Osteocyte (in vitro differentiated cells): ENCODE measurements at regions not wholly inside any gene's neighbourhood (a gene's known extent, or its start where the extent isn't known, plus 50 kb on each side); places are given as distances from the start of the nearest gene placed in this dataset.
A peak's percentile ranks its signal among the peaks of the same experiment; 100 is the strongest.
"Not testable (repeated sequence)": the region's sequence is repeated elsewhere in the genome, so short reads cannot be mapped to it uniquely, and the experiment has no call there.

Experiments used
- DNase-seq: peaks from one replicate; pipeline ENCODE4 v3.0.0; 2021; ENCODE audit warnings: mixed read lengths; ENCODE audit not compliant: unreplicated experiment; ENCODE audit errors: extremely low spot score
- H3K27ac Mint-ChIP-seq: one replicate; pipeline ENCODE4 v1.8.0; 2021; ENCODE audit warnings: mild to moderate bottlenecking, mixed read lengths; ENCODE audit not compliant: unreplicated experiment
- H3K27me3 Mint-ChIP-seq: one replicate; pipeline ENCODE4 v1.8.0; 2021; ENCODE audit warnings: mixed read lengths; ENCODE audit not compliant: unreplicated experiment
- H3K36me3 Mint-ChIP-seq: one replicate; pipeline ENCODE4 v1.8.0; 2021; ENCODE audit warnings: mixed read lengths; ENCODE audit not compliant: unreplicated experiment
- H3K4me1 Mint-ChIP-seq: one replicate; pipeline ENCODE4 v1.8.0; 2021; ENCODE audit warnings: mixed read lengths; ENCODE audit not compliant: unreplicated experiment
- H3K4me3 Mint-ChIP-seq: one replicate; pipeline ENCODE4 v1.8.0; 2021; ENCODE audit warnings: mild to moderate bottlenecking, moderate library complexity, mixed read lengths; ENCODE audit not compliant: unreplicated experiment
- H3K9me3 Mint-ChIP-seq: one replicate; pipeline ENCODE4 v1.8.0; 2021; ENCODE audit warnings: mixed read lengths; ENCODE audit not compliant: unreplicated experiment
- TF ChIP-seq, protein P1 (sequence below): fragments of 200-600 bp; sonication (generic); IDR thresholded peaks from 2 replicates; pipeline ENCODE4 v1.5.0; 2021; ENCODE audit warnings: antibody characterized with exemption, mild to moderate bottlenecking, moderate library complexity

DNA sequence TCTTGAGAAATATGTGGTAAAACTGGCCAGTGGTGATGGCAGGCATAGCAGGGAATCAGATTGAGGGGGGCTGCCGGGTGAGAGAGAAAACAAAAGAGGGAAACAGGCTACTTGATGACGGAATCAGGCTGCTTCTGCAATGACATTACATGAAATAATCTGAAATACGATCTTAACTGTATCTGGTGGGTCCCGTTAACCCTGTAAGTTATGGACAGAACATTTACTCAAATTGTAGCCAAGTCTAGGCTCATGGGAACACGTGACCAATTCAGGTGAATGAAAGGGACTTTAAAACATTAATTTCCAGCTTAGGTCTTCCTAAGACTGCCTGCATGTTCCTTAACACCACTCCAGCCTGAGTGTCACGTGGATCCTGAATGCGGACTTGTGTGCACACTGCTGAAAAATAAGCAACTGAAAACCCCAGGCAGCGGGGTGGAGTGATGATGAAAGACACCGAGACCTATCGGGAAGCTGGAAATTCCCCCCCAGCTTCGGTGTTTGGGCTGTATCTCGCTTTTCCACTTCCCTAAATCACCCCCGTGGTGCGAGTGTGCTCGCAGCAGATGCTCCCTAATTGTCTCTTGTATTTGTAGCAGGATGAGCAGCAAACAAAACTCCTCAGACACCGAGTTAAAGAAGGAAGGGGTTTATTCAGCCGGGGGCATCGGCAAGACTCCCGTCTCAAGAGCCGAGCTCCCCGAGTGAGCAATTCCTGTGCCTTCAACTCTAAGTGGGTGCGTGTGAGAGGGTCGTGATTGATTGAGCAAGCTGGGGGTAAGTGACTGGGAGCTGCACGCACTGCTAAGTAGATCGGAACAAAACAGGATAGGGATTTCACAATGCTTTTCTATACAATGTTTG lies 145.0 kb upstream of the GRK3 start:
- H3K9me3 Mint-ChIP-seq, result no peaks in the 10 kb centered on the region
- H3K27me3 Mint-ChIP-seq, result peaks cover 79% of the 10 kb centered on the region
- TF ChIP-seq, protein P1, sequence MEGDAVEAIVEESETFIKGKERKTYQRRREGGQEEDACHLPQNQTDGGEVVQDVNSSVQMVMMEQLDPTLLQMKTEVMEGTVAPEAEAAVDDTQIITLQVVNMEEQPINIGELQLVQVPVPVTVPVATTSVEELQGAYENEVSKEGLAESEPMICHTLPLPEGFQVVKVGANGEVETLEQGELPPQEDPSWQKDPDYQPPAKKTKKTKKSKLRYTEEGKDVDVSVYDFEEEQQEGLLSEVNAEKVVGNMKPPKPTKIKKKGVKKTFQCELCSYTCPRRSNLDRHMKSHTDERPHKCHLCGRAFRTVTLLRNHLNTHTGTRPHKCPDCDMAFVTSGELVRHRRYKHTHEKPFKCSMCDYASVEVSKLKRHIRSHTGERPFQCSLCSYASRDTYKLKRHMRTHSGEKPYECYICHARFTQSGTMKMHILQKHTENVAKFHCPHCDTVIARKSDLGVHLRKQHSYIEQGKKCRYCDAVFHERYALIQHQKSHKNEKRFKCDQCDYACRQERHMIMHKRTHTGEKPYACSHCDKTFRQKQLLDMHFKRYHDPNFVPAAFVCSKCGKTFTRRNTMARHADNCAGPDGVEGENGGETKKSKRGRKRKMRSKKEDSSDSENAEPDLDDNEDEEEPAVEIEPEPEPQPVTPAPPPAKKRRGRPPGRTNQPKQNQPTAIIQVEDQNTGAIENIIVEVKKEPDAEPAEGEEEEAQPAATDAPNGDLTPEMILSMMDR, result no peak
- H3K36me3 Mint-ChIP-seq, result peaks cover 3% of the 10 kb centered on the region
- no peak overlapping the region for H3K27ac Mint-ChIP-seq
- H3K4me1 Mint-ChIP-seq, result peaks cover 12% of the 10 kb centered on the region
- DNase-seq, result no peak
- H3K4me3 Mint-ChIP-seq, result no peak overlapping the region

DNA sequence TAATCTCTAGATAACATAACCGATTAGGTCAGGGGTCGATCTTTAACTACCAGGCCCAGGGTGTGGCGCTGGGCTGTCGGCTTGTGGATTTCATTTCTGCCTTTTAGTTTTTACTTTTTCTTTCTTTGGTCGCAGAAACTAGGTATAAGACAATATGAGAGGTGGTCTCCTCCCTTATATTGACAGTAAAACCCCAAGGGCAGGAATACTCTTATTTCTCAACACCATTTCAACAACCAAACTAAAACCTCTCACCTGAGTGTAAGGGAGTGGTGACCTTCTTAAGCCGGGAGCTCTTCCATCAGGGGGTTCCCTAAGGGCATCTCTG lies 144.4 kb upstream of the GRK3 start:
- Mint-ChIP-seq H3K4me1 (peaks cover 12% of the 10 kb centered on the region), H3K27me3 (peaks cover 78% of the 10 kb centered on the region)
- H3K4me3 Mint-ChIP-seq, H3K36me3 Mint-ChIP-seq, DNase-seq, H3K27ac Mint-ChIP-seq, H3K9me3 Mint-ChIP-seq: not testable (repeated sequence)

DNA sequence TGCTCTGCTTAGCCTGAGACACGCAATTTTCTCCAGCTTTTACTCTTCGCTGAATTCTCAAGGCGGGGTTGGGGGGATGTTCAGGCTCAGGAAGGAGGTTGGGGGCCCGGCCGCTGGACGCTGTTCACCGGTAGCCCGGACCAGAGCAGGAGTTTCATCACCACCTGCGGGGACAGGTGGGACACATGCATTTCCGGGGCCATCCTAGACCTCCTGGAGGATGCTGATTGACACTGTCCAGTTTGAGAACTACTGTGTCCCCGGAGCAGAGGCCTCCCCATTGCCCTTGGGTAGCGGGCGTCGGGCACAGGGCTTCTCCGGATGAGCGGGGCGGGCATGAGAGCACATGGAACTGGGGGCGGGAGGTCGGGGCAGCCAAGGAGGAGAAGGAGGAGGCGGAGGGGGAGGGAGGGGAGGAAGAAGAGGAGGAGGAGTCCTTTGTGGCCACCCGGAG lies 144.0 kb upstream of the GRK3 start:
- Mint-ChIP-seq H3K36me3 (peaks cover 3% of the 10 kb centered on the region), H3K27ac (no peak overlapping the region), H3K9me3 (no peaks in the 10 kb centered on the region), H3K4me1 (peaks cover 12% of the 10 kb centered on the region), H3K4me3 (no peak overlapping the region), H3K27me3 (peaks cover 74% of the 10 kb centered on the region)
- TF ChIP-seq, protein P1, result no peak
- no peak for DNase-seq

DNA sequence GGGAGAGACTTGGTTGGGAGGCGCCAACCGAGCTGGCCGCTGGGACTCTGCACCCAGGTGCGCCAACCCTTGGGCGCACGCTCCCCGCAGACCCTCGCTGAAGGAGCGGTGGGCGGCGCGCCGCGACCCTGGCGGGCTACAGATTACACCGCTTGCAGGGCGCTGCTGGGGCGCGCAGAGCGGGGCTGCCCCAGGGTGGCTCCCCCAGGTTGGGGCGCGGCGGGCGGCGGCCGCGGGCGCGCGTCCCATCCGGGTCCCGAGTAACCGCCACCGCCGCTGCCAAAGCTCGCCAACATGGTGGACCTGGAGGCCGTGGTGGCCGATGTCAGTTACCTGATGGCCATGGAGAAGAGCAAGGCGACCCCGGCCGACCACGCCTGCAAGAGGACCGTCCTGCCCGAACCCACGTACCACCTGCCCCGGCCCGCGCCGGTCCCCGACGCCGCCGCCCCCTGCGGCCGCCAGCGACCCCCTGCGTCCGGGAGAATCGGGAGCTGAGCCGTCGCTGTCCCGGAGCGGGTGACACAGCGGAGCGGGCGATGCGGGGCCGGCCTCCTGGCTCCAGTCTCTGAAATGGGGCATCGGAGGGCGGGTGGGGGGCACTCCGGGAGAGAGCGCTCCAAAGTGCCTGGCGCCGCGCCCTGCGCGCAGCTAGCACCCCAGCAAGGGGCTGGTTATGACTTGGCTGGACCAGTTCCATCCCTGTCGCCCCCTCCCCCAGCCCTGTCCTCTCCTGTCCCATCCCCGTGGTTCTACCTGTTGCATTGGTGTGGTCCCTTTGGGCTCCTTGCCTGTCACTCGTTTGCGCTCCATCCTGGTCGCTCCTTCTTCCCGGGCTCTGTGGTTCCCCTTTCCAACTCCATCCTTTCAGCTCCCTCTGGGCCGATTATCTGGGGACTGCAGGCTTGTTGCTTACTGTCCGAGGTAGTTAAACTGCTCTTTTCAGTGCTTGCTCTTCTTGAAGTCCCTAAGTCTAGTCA lies 143.3 kb upstream of the GRK3 start:
- H3K9me3 Mint-ChIP-seq, result no peaks in the 10 kb centered on the region
- H3K27ac Mint-ChIP-seq, result no peak overlapping the region
- H3K36me3 Mint-ChIP-seq, result peaks cover 3% of the 10 kb centered on the region
- DNase-seq, result no peak
- H3K4me3 Mint-ChIP-seq, result peak overlapping the region; percentile 55
- TF ChIP-seq, protein P1, result no peak
- H3K4me1 Mint-ChIP-seq, result peaks cover 12% of the 10 kb centered on the region
- peaks cover 68% of the 10 kb centered on the region for H3K27me3 Mint-ChIP-seq

DNA sequence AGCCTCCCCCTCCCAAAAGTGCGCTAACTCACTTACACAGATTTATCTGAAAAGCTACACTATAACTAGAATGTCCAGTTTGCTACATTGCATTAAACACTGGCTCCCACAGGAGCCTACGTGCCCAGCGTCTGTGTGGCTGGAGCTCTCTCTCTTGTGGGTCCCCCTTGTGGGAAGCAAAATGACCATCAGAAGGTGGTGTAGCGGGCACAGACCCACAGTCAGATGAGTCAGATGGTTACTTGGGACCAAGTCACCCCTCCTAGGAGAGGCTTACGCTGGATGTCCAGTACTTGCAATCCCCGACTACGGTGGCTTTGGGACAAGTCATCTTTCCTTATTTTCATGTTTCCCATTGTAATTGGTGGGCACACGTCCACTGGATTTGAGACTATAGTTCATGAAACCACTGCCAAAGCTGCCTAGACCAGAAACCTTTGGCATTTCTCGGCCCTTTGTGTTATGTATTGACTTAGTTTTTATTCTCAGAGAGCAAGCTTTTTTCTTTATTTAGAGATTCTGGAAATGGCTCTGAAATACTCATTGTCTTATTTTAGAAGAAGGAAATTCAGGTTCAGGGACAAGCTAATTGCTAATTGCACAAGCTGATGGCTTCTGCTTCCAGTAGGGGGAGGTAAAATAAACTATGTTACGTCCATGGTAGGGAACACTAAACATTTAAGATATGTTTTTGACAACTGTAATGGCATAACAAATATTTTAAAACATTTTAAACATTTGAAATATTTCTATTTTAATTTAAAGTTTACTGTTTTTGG lies 137.8 kb upstream of the GRK3 start:
- not testable (repeated sequence) for DNase-seq, H3K36me3 Mint-ChIP-seq, H3K4me1 Mint-ChIP-seq

DNA sequence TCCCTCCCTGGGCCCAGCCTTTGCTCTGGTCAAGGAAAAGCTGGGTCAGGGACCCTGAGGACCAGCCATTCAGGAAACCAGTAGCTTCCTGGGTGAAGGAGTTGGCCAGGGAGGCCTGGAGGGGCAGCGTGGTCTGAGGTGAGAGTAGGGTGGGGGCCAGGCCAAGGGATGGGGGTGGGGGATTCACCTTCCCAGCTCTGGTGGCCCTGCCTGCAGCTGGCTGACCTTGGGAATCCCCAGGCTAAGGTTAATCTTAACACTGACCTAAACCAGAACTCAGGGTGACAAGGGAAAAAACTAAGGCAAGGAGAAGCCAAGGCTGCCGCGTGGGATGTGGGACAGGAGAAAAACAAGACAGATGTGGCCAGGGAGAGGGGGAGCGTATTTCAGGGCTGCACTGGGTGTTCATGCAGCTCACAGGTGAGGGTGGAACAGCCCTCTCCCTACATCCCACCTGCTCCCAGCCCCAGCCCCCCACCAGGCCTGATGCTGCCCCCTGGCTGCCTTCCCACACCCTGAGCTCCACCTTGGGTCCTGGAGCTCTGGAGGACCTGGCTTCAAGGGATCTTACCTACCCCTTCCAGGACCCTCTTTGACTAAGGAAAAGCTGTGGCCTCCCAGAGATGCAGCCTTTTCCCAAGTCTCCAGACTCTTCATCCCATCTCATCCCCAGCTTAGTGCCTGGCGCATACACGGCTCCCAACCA lies 132.7 kb upstream of the GRK3 start:
- H3K4me3 Mint-ChIP-seq, H3K36me3 Mint-ChIP-seq, H3K9me3 Mint-ChIP-seq, DNase-seq, H3K27ac Mint-ChIP-seq, H3K4me1 Mint-ChIP-seq: not testable (repeated sequence)
- H3K27me3 Mint-ChIP-seq, result peaks cover 35% of the 10 kb centered on the region

More for the DNA sequence above, 137.8 kb upstream of the GRK3 start:
- peaks cover 31% of the 10 kb centered on the region for H3K27me3 Mint-ChIP-seq
- TF ChIP-seq, protein P1, result peak; percentile 33
- H3K4me3 Mint-ChIP-seq, H3K27ac Mint-ChIP-seq, H3K9me3 Mint-ChIP-seq: not testable (repeated sequence)

DNA sequence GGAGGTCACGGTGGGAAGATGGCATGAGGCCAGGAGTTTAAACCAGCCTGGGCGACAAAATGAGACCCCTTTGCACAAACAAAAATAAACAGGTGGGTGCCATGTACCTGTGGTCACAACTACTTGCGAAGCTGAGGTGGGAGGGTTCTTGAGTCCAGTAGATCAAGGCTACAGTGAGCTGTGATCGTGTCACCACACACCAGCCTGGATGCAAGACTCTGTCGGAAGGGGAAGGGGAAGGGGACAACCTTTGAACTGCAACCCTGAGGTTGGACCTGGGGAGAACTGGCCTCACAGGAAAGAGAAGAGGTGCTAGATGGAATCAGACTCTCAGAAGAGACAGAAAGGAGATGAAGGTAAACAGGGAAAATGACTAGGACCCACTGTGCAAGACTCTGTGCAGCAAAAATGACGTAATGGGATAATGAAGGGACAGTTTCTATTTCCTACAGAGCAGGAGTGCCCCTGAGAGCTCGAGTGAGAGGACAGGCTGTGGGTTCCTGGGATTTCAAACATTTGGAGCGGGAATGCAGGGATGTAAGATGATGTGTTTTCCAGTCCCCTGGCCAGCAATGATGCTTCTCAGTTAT lies 131.0 kb upstream of the GRK3 start:
- not testable (repeated sequence) for H3K4me3 Mint-ChIP-seq, H3K36me3 Mint-ChIP-seq, H3K4me1 Mint-ChIP-seq, H3K27ac Mint-ChIP-seq, DNase-seq, H3K9me3 Mint-ChIP-seq
- H3K27me3 Mint-ChIP-seq, result peaks cover 30% of the 10 kb centered on the region
